ENCODE measurements at regions not wholly inside any gene's neighbourhood (a gene's known extent, or its start where the extent isn't known, plus 50 kb on each side); places are given as distances from the start of the nearest gene placed in this dataset.
A peak's percentile ranks its signal among the peaks of the same experiment; 100 is the strongest.

GRCh38 chr12:42769455-42769854 lies 179.9 kb upstream of the PRICKLE1 start:
- no peak overlapping the region for H3K14ac ChIP-seq (ENCODE audit: low read length)
- no peak overlapping the region for H3K23ac ChIP-seq (ENCODE audit: low read length)
- no peak overlapping the region for H4K12ac ChIP-seq (ENCODE audit: low read depth, low read length)
- no peak overlapping the region for H2AK5ac ChIP-seq (ENCODE audit: low read length)
- H3K27me3 ChIP-seq (ENCODE audit: insufficient read depth, low read length) = no peaks in the 10 kb centered on the region
- H3K4me2 ChIP-seq (ENCODE audit: low read length) = no peak overlapping the region
- no peaks in the 10 kb centered on the region for H3K79me2 ChIP-seq (ENCODE audit: control insufficient read depth, insufficient read depth, low read length, poor library complexity)
- no peak for DNase-seq
- no CpG with 5 or more reads among the region's 1 CpG for WGBS (ENCODE audit: extremely low coverage, insufficient coverage, insufficient read length)
- no peak overlapping the region for H4K91ac ChIP-seq (ENCODE audit: low read depth, low read length)
- no peak overlapping the region for H3K27ac ChIP-seq (ENCODE audit: low read depth, low read length)
- no peaks in the 10 kb centered on the region for H3K4me1 ChIP-seq (ENCODE audit: control insufficient read depth in 1 of 2, insufficient read depth in 2 of 2, low read length in 2 of 2)
- H4K8ac ChIP-seq (ENCODE audit: low read depth, low read length) = no peak overlapping the region
- no peak overlapping the region for H3K9ac ChIP-seq (ENCODE audit: low read length)
- H3K4ac ChIP-seq (ENCODE audit: low read depth, low read length) = no peak overlapping the region
- H3K4me3 ChIP-seq (ENCODE audit: low read depth, low read length) = no peak overlapping the region
- peaks cover 1% of the 10 kb centered on the region for H3K79me1 ChIP-seq (ENCODE audit: low read length)
- H2BK5ac ChIP-seq (ENCODE audit: low read depth, low read length, poor library complexity) = no peak overlapping the region
- no peak overlapping the region for H2AFZ ChIP-seq (ENCODE audit: insufficient read depth, low read length, poor library complexity)
- H3K36me3 ChIP-seq (ENCODE audit: control insufficient read depth in 1 of 2, insufficient read depth in 2 of 2, low read length in 2 of 2) = no peaks in the 10 kb centered on the region
- no peak overlapping the region for H2BK12ac ChIP-seq (ENCODE audit: low read length)
- no peaks in the 10 kb centered on the region for H3K9me3 ChIP-seq (ENCODE audit: insufficient read depth, low read depth, low read length)
- no peak overlapping the region for H3K18ac ChIP-seq (ENCODE audit: low read length)
- H2BK120ac ChIP-seq (ENCODE audit: insufficient read depth, low read length, poor library complexity) = no peak overlapping the region

GRCh38 chr12:42767998-42768397 lies 178.5 kb upstream of the PRICKLE1 start:
- Histone ChIP-seq H3K27me3 (ENCODE audit: insufficient read depth, low read length) (no peaks in the 10 kb centered on the region), H4K12ac (ENCODE audit: low read depth, low read length) (no peak overlapping the region), H2BK12ac (ENCODE audit: low read length) (no peak overlapping the region), H4K8ac (ENCODE audit: low read depth, low read length) (no peak overlapping the region), H3K9ac (ENCODE audit: low read length) (no peak overlapping the region), H3K23ac (ENCODE audit: low read length) (no peak overlapping the region), H2AFZ (ENCODE audit: insufficient read depth, low read length, poor library complexity) (no peak overlapping the region), H3K36me3 (ENCODE audit: control insufficient read depth in 1 of 2, insufficient read depth in 2 of 2, low read length in 2 of 2) (no peaks in the 10 kb centered on the region), H2BK5ac (ENCODE audit: low read depth, low read length, poor library complexity) (no peak overlapping the region), H2BK120ac (ENCODE audit: insufficient read depth, low read length, poor library complexity) (no peak overlapping the region), H3K79me2 (ENCODE audit: control insufficient read depth, insufficient read depth, low read length, poor library complexity) (no peaks in the 10 kb centered on the region), H3K4me2 (ENCODE audit: low read length) (no peak overlapping the region), H3K18ac (ENCODE audit: low read length) (no peak overlapping the region), H3K4ac (ENCODE audit: low read depth, low read length) (no peak overlapping the region), H4K91ac (ENCODE audit: low read depth, low read length) (no peak overlapping the region), H3K4me3 (ENCODE audit: low read depth, low read length) (no peak overlapping the region), H3K14ac (ENCODE audit: low read length) (no peak overlapping the region), H3K27ac (ENCODE audit: low read depth, low read length) (no peak overlapping the region), H3K9me3 (ENCODE audit: insufficient read depth, low read depth, low read length) (no peaks in the 10 kb centered on the region), H2AK5ac (ENCODE audit: low read length) (peak overlapping the region; percentile 52), H3K79me1 (ENCODE audit: low read length) (peaks cover 1% of the 10 kb centered on the region), H3K4me1 (ENCODE audit: control insufficient read depth in 1 of 2, insufficient read depth in 2 of 2, low read length in 2 of 2) (no peaks in the 10 kb centered on the region)
- no peak for DNase-seq
- WGBS (ENCODE audit: extremely low coverage, insufficient coverage, insufficient read length) = no CpG with 5 or more reads among the region's 4 CpGs

- whole genome bisulfite sequencing (ENCODE audit: extremely low coverage, insufficient coverage, insufficient read length) = no CpG with 5 or more reads among the region's 7 CpGs
- Histone ChIP-seq H3K4me2 (ENCODE audit: low read length) (no peak overlapping the region), H3K79me2 (ENCODE audit: control insufficient read depth, insufficient read depth, low read length, poor library complexity) (no peaks in the 10 kb centered on the region), H3K9ac (ENCODE audit: low read length) (no peak overlapping the region), H4K91ac (ENCODE audit: low read depth, low read length) (no peak overlapping the region), H3K18ac (ENCODE audit: low read length) (no peak overlapping the region), H3K9me3 (ENCODE audit: insufficient read depth, low read depth, low read length) (no peaks in the 10 kb centered on the region), H2AK5ac (ENCODE audit: low read length) (no peak overlapping the region), H3K4ac (ENCODE audit: low read depth, low read length) (no peak overlapping the region), H2BK12ac (ENCODE audit: low read length) (no peak overlapping the region), H3K4me3 (ENCODE audit: low read depth, low read length) (no peak overlapping the region), H2BK120ac (ENCODE audit: insufficient read depth, low read length, poor library complexity) (no peak overlapping the region), H3K36me3 (ENCODE audit: control insufficient read depth in 1 of 2, insufficient read depth in 2 of 2, low read length in 2 of 2) (no peaks in the 10 kb centered on the region), H3K79me1 (ENCODE audit: low read length) (peaks cover 1% of the 10 kb centered on the region), H3K14ac (ENCODE audit: low read length) (no peak overlapping the region), H3K4me1 (ENCODE audit: control insufficient read depth in 1 of 2, insufficient read depth in 2 of 2, low read length in 2 of 2) (no peaks in the 10 kb centered on the region), H4K12ac (ENCODE audit: low read depth, low read length) (no peak overlapping the region), H3K27me3 (ENCODE audit: insufficient read depth, low read length) (no peaks in the 10 kb centered on the region), H4K8ac (ENCODE audit: low read depth, low read length) (no peak overlapping the region), H3K27ac (ENCODE audit: low read depth, low read length) (no peak overlapping the region), H2BK5ac (ENCODE audit: low read depth, low read length, poor library complexity) (no peak overlapping the region), H2AFZ (ENCODE audit: insufficient read depth, low read length, poor library complexity) (no peak overlapping the region), H3K23ac (ENCODE audit: low read length) (no peak overlapping the region)
- no peak for DNase-seq
These were observed 177.9 kb upstream of the PRICKLE1 start for GRCh38 chr12:42767326-42767954.

GRCh38 chr12:42766754-42767153 lies 177.2 kb upstream of the PRICKLE1 start:
- Histone ChIP-seq H3K14ac (ENCODE audit: low read length) (no peak overlapping the region), H3K79me2 (ENCODE audit: control insufficient read depth, insufficient read depth, low read length, poor library complexity) (no peaks in the 10 kb centered on the region), H3K18ac (ENCODE audit: low read length) (no peak overlapping the region), H3K9me3 (ENCODE audit: insufficient read depth, low read depth, low read length) (no peaks in the 10 kb centered on the region), H2BK5ac (ENCODE audit: low read depth, low read length, poor library complexity) (no peak overlapping the region), H3K79me1 (ENCODE audit: low read length) (peaks cover 1% of the 10 kb centered on the region), H2AFZ (ENCODE audit: insufficient read depth, low read length, poor library complexity) (no peak overlapping the region), H3K4me2 (ENCODE audit: low read length) (no peak overlapping the region), H3K4me1 (ENCODE audit: control insufficient read depth in 1 of 2, insufficient read depth in 2 of 2, low read length in 2 of 2) (no peaks in the 10 kb centered on the region), H3K36me3 (ENCODE audit: control insufficient read depth in 1 of 2, insufficient read depth in 2 of 2, low read length in 2 of 2) (no peaks in the 10 kb centered on the region), H3K9ac (ENCODE audit: low read length) (no peak overlapping the region), H3K27ac (ENCODE audit: low read depth, low read length) (no peak overlapping the region), H3K23ac (ENCODE audit: low read length) (no peak overlapping the region), H4K91ac (ENCODE audit: low read depth, low read length) (no peak overlapping the region), H4K8ac (ENCODE audit: low read depth, low read length) (no peak overlapping the region), H3K4me3 (ENCODE audit: low read depth, low read length) (no peak overlapping the region), H2BK12ac (ENCODE audit: low read length) (no peak overlapping the region), H2BK120ac (ENCODE audit: insufficient read depth, low read length, poor library complexity) (no peak overlapping the region), H2AK5ac (ENCODE audit: low read length) (no peak overlapping the region), H3K4ac (ENCODE audit: low read depth, low read length) (no peak overlapping the region), H4K12ac (ENCODE audit: low read depth, low read length) (no peak overlapping the region), H3K27me3 (ENCODE audit: insufficient read depth, low read length) (no peaks in the 10 kb centered on the region)
- DNase-seq = no peak
- no CpG with 5 or more reads among the region's 4 CpGs for WGBS (ENCODE audit: extremely low coverage, insufficient coverage, insufficient read length)

Measured in trophoblast cell (in vitro differentiated cells and primary cell).